ENCODE measurements at regions not wholly inside any gene's neighbourhood (a gene's known extent, or its start where the extent isn't known, plus 50 kb on each side); places are given as distances from the start of the nearest gene placed in this dataset.
"Not testable (repeated sequence)": the region's sequence is repeated elsewhere in the genome, so short reads cannot be mapped to it uniquely, and the experiment has no call there.

DNA sequence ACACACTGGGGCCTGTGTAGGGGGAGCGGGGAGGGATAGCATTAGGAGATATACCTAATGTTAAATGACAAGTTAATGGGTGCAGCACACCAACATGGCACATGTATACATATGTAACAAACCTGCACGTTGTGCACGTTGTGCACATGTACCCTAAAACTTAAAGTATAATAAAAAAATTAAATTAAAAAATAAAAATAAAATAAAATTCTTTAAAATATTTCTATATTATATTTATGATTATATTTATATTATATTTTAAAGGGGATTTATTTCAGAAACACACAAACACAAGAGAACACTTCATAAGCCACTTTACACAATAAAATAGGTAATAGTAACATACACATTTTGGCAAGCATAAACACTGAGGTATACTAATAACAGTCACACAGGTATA lies 309.8 kb downstream of the LTN1 start:
- intact Hi-C loops (cut with micrococcal nuclease); CTCF ChIA-PET (ENCODE audit: partially characterized antibody); H3K27me3 ChIP-seq (ENCODE audit: insufficient read depth, low read length); H3K4me3 Mint-ChIP-seq; H3K27ac ChIP-seq (ENCODE audit: low read depth, low read length); H3K27ac Mint-ChIP-seq; H3K4me1 Mint-ChIP-seq; POLR2A ChIA-PET (ENCODE audit: partially characterized antibody); H3K9me3 ChIP-seq (ENCODE audit: control insufficient read depth in 1 of 2, low read length in 2 of 2); H3K27me3 Mint-ChIP-seq; H3K4me1 ChIP-seq (ENCODE audit: insufficient read depth, low read length); H3K36me3 Mint-ChIP-seq; H3K4me3 ChIP-seq (ENCODE audit: low read length in 2 of 2); DNase-seq; H3K36me3 ChIP-seq (ENCODE audit: insufficient read depth, low read length): not testable (repeated sequence)
- H3K9me3 Mint-ChIP-seq: peaks cover 3 to 12% (median 9%) of the 10 kb centered on the region in 8 donors

DNA sequence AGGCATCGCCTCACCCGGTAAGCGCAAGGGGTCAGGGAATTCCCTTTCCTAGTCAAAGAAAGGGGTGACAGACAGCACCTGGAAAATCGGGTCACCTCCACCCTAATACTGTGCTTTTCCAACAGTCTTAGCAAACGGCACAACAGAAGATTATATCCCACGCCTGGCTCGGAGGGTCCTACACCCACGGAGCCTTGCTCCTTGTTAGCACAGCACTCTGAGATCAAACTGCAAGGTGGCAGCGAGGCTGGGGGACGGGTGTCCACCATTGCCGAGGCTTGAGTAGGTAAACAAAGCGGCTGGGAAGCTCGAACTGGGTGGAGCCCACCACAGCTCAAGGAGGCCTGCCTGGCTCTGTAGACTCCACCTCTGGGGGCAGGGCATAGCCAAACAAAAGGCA lies 315.6 kb downstream of the LTN1 start:
- H3K4me1 ChIP-seq (ENCODE audit: insufficient read depth, low read length); H3K4me1 Mint-ChIP-seq; H3K27me3 ChIP-seq (ENCODE audit: insufficient read depth, low read length); H3K27me3 Mint-ChIP-seq; H3K4me3 ChIP-seq (ENCODE audit: low read length in 2 of 2); H3K27ac Mint-ChIP-seq; CTCF ChIA-PET (ENCODE audit: partially characterized antibody); intact Hi-C loops (cut with micrococcal nuclease); H3K4me3 Mint-ChIP-seq; H3K36me3 ChIP-seq (ENCODE audit: insufficient read depth, low read length); DNase-seq; H3K9me3 ChIP-seq (ENCODE audit: control insufficient read depth in 1 of 2, low read length in 2 of 2); H3K27ac ChIP-seq (ENCODE audit: low read depth, low read length); POLR2A ChIA-PET (ENCODE audit: partially characterized antibody): not testable (repeated sequence)
- Mint-ChIP-seq H3K9me3 (peaks cover 3 to 14% (median 9%) of the 10 kb centered on the region in 8 donors), H3K36me3 (peaks cover 6 to 11% of the 10 kb centered on the region in 2 donors)

DNA sequence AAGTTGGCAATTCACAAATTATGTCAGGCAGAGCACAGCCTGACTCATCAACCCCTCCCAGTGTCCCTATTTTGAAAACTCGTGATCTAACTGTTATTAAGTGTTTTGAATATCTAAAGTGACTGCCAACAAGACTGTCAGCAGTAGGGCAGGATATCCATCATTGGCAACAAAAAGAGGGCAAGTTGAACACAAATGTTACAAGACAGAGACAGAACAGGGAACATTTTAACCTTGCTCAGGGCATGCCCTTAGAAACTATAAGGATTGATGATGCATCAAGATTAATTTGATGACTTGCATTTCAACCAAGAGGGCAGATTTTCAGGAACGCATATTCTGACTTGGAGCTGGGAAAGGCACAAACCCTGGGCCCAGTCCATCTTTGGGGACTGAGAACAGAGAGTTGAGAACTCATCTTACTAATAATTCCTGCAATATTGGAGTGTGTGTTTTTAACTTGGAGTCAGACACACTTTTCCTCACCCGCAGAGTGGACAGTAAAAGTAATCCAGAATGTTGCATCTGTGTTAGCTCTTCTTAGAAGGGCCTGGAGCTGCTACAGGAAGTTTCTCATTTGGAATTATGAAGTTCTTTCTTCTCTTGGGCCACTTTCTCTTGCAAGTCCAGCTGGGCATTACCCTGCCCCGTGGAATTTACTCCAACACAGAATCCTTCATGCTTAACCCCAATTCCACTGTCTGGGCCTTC lies 317.2 kb downstream of the LTN1 start:
- H3K4me1 Mint-ChIP-seq: peaks cover 0 to 3% (median 0%) of the 10 kb centered on the region in 4 donors
- H3K27me3 ChIP-seq (ENCODE audit: insufficient read depth, low read length): no peaks in the 10 kb centered on the region
- ChIA-PET POLR2A (ENCODE audit: partially characterized antibody) (no interaction called here), CTCF (ENCODE audit: partially characterized antibody) (no interaction called here)
- H3K36me3 ChIP-seq (ENCODE audit: insufficient read depth, low read length): no peaks in the 10 kb centered on the region
- no peak overlapping the region for H3K27ac ChIP-seq (ENCODE audit: low read depth, low read length)
- H3K4me3 ChIP-seq (ENCODE audit: low read length in 2 of 2): no peak overlapping the region
- no peak overlapping the region for H3K27ac Mint-ChIP-seq
- no peaks in the 10 kb centered on the region for H3K9me3 ChIP-seq (ENCODE audit: control insufficient read depth in 1 of 2, low read length in 2 of 2)
- H3K27me3 Mint-ChIP-seq: no peaks in the 10 kb centered on the region
- H3K4me1 ChIP-seq (ENCODE audit: insufficient read depth, low read length): no peaks in the 10 kb centered on the region
- no peak for DNase-seq
- intact Hi-C loops (cut with micrococcal nuclease): no loop called here
- peaks cover 6 to 22% of the 10 kb centered on the region in 2 donors for H3K36me3 Mint-ChIP-seq
- no peak overlapping the region for H3K4me3 Mint-ChIP-seq
- H3K9me3 Mint-ChIP-seq: peaks cover 3 to 15% (median 8%) of the 10 kb centered on the region in 8 donors

DNA sequence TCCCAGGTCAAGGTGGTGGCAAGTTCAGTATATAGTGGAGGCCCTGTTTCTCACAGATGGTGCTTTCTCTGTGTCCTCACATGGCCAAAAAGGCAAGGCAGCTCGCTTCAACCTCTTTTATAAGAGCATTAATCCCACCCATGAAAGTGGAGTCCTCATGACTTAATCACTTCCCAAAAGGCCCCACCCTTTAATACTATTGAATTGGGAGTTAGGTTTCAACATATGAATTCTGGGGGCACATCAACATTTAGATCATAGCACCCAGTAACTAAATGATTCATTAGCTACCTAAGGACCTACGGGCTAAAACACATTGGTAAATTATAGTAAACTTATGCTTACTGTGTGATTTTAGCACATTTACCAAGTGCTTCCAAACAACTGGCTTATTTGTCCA lies 317.9 kb downstream of the LTN1 start:
- no peaks in the 10 kb centered on the region for H3K4me1 ChIP-seq (ENCODE audit: insufficient read depth, low read length)
- H3K27me3 Mint-ChIP-seq: no peaks in the 10 kb centered on the region
- POLR2A ChIA-PET (ENCODE audit: partially characterized antibody): no interaction called here
- no peaks in the 10 kb centered on the region for H3K36me3 ChIP-seq (ENCODE audit: insufficient read depth, low read length)
- H3K4me3 ChIP-seq (ENCODE audit: low read length in 2 of 2): no peak overlapping the region
- intact Hi-C loops (cut with micrococcal nuclease): no loop called here
- no peaks in the 10 kb centered on the region for H3K9me3 ChIP-seq (ENCODE audit: control insufficient read depth in 1 of 2, low read length in 2 of 2)
- H3K36me3 Mint-ChIP-seq: peaks cover 6 to 20% of the 10 kb centered on the region in 2 donors
- H3K4me1 Mint-ChIP-seq: peaks cover 0 to 3% (median 0%) of the 10 kb centered on the region in 4 donors
- peaks cover 2 to 14% (median 7%) of the 10 kb centered on the region in 8 donors for H3K9me3 Mint-ChIP-seq
- H3K27ac Mint-ChIP-seq: no peak overlapping the region
- H3K4me3 Mint-ChIP-seq: no peak overlapping the region
- H3K27ac ChIP-seq (ENCODE audit: low read depth, low read length): no peak overlapping the region
- no peaks in the 10 kb centered on the region for H3K27me3 ChIP-seq (ENCODE audit: insufficient read depth, low read length)
- no peak for DNase-seq
- CTCF ChIA-PET (ENCODE audit: partially characterized antibody): no interaction called here

DNA sequence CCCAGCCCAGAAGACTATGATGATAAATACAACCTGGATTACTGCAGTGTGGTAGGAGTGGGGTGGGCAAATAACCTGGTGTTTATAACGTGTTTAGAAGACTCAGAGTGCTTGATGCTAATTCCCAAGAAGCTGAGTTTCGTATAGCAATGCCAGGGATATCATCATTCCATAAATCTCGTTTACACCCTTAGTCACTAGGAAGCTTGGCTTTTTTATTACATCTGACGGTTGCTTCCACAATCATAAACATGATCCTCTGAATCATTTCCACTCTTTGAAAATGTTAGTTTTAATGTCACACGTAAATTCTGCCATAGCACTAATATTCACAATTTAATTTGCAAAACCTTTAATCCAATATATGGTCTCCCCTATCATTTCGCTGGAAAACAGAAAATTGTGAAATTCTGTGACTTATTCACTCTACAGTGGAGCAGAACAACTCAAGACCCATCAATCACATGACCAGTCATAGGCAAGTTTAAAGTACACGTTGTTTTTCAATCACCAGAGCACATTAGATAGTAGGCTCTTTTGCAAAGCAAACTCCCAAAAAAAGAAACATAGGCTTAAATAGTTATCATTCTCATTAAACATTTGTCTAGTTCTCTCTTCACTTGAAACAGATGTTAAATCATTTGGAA lies 321.0 kb downstream of the LTN1 start:
- no peaks in the 10 kb centered on the region for H3K4me1 ChIP-seq (ENCODE audit: insufficient read depth, low read length)
- ChIA-PET POLR2A (ENCODE audit: partially characterized antibody) (no interaction called here), CTCF (ENCODE audit: partially characterized antibody) (no interaction called here)
- Mint-ChIP-seq H3K4me1 (peaks cover 0 to 7% (median 2%) of the 10 kb centered on the region in 4 donors), H3K36me3 (peaks cover 2 to 31% of the 10 kb centered on the region in 2 donors), H3K27ac (no peak overlapping the region), H3K27me3 (no peaks in the 10 kb centered on the region), H3K9me3 (peaks cover 0 to 5% (median 0%) of the 10 kb centered on the region in 8 donors), H3K4me3 (no peak overlapping the region)
- intact Hi-C loops (cut with micrococcal nuclease): no loop called here
- no peak overlapping the region for H3K4me3 ChIP-seq (ENCODE audit: low read length in 2 of 2)
- H3K27ac ChIP-seq (ENCODE audit: low read depth, low read length): no peak overlapping the region
- no peaks in the 10 kb centered on the region for H3K9me3 ChIP-seq (ENCODE audit: control insufficient read depth in 1 of 2, low read length in 2 of 2)
- DNase-seq: no peak
- H3K36me3 ChIP-seq (ENCODE audit: insufficient read depth, low read length): no peaks in the 10 kb centered on the region
- H3K27me3 ChIP-seq (ENCODE audit: insufficient read depth, low read length): no peaks in the 10 kb centered on the region

DNA sequence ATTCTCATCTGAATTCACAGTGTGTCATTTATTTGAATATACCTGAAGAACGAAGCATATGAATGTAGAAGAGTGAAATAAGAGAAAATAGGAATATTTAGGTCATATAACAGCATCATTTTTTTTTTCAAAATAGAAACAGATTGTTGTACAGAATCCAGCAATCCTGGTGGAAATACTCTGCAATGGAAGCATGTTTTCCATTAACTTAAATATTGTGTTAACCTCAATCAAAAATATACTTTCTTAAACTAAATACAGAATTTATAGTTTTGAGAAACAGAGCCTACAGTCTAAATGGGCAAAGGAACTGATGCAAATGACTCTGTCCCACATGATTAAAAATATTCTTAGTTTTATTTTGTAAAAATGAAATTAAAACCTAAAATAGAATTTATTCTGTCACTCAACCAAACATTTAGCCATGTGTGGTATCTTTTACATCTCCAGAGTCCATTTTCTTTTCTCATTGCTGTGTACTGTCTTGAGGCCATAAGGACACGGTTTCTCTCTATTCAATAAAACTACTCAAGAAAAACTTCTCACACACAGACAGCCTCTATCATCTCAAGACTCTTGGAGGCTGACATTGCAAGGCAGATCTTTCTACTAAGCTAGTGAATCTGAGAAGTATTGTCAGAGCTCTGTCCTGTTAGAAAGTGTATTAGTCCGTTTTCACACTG lies 322.6 kb downstream of the LTN1 start:
- peaks cover 0 to 7% (median 2%) of the 10 kb centered on the region in 4 donors for H3K4me1 Mint-ChIP-seq
- peaks cover 0 to 5% (median 0%) of the 10 kb centered on the region in 8 donors for H3K9me3 Mint-ChIP-seq
- no peaks in the 10 kb centered on the region for H3K9me3 ChIP-seq (ENCODE audit: control insufficient read depth in 1 of 2, low read length in 2 of 2)
- CTCF ChIA-PET (ENCODE audit: partially characterized antibody): no interaction called here
- H3K4me1 ChIP-seq (ENCODE audit: insufficient read depth, low read length): no peaks in the 10 kb centered on the region
- no peaks in the 10 kb centered on the region for H3K36me3 ChIP-seq (ENCODE audit: insufficient read depth, low read length)
- H3K27me3 ChIP-seq (ENCODE audit: insufficient read depth, low read length): no peaks in the 10 kb centered on the region
- no peaks in the 10 kb centered on the region for H3K27me3 Mint-ChIP-seq
- H3K4me3 Mint-ChIP-seq: no peak overlapping the region
- no peak overlapping the region for H3K27ac ChIP-seq (ENCODE audit: low read depth, low read length)
- no peak overlapping the region for H3K27ac Mint-ChIP-seq
- no peak for DNase-seq
- POLR2A ChIA-PET (ENCODE audit: partially characterized antibody): no interaction called here
- intact Hi-C loops (cut with micrococcal nuclease): no loop called here
- H3K36me3 Mint-ChIP-seq: peaks cover 2 to 24% of the 10 kb centered on the region in 2 donors
- no peak overlapping the region for H3K4me3 ChIP-seq (ENCODE audit: low read length in 2 of 2)

DNA sequence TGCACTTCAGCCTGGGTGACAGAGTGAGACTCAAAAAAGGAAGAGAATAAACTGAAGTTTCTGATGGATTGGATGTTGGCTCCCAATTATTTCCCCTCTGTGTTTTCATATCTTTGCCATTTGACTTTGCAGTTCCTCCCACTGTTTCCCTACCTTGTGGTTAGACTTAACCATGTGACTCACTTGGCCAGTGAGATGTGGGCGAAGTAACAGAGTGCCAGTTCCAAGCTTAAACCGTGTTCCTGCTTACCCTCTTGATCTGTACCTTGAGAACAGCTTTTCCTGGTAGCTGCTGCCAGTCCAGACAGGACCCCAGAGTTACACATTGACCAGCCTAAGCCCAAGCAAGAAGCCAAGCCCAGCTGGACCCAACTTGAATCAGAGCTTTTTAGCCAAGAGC lies 323.4 kb downstream of the LTN1 start:
- H3K4me1 Mint-ChIP-seq: peaks cover 0 to 7% (median 2%) of the 10 kb centered on the region in 4 donors
- no peak overlapping the region for H3K4me3 ChIP-seq (ENCODE audit: low read length in 2 of 2)
- no peaks in the 10 kb centered on the region for H3K27me3 ChIP-seq (ENCODE audit: insufficient read depth, low read length)
- no peak overlapping the region for H3K27ac Mint-ChIP-seq
- no peak for DNase-seq
- no peaks in the 10 kb centered on the region for H3K9me3 ChIP-seq (ENCODE audit: control insufficient read depth in 1 of 2, low read length in 2 of 2)
- CTCF ChIA-PET (ENCODE audit: partially characterized antibody): no interaction called here
- H3K9me3 Mint-ChIP-seq: peaks cover 0 to 5% (median 0%) of the 10 kb centered on the region in 8 donors
- POLR2A ChIA-PET (ENCODE audit: partially characterized antibody): no interaction called here
- no peak overlapping the region for H3K27ac ChIP-seq (ENCODE audit: low read depth, low read length)
- no peak overlapping the region for H3K4me3 Mint-ChIP-seq
- intact Hi-C loops (cut with micrococcal nuclease): no loop called here
- no peaks in the 10 kb centered on the region for H3K27me3 Mint-ChIP-seq
- no peaks in the 10 kb centered on the region for H3K4me1 ChIP-seq (ENCODE audit: insufficient read depth, low read length)
- H3K36me3 Mint-ChIP-seq: peaks cover 2 to 24% of the 10 kb centered on the region in 2 donors
- H3K36me3 ChIP-seq (ENCODE audit: insufficient read depth, low read length): no peaks in the 10 kb centered on the region

Data from CD4-positive, alpha-beta memory T cell (primary cell).